Neural progenitor cell (in vitro differentiated cells): ENCODE measurements at regions not wholly inside any gene's neighbourhood (a gene's known extent, or its start where the extent isn't known, plus 50 kb on each side); places are given as distances from the start of the nearest gene placed in this dataset.

Source experiments
- DNase-seq: peaks from one replicate; pipeline ENCODE4 v3.0.0-alpha.2; 2016; ENCODE audit warnings: low spot score
- H2AFZ ChIP-seq: fragments of 200-600 bp; sonication (generic); replicated peaks from 2 replicates; pipeline ENCODE4 v1.6.1; 2016; ENCODE audit warnings: antibody characterized with exemption
- H3F3A ChIP-seq: fragments of 200-600 bp; sonication (generic); 2 replicates; pipeline ENCODE4 v1.6.1; 2016; ENCODE audit warnings: antibody characterized with exemption, low read depth
- H3K27ac ChIP-seq: fragments of 200-600 bp; sonication (generic); 2 replicates; pipeline ENCODE4 v1.5.1; 2016; ENCODE audit warnings: mild to moderate bottlenecking
- H3K27me3 ChIP-seq: fragments of 200-600 bp; sonication (generic); 2 replicates; pipeline ENCODE4 v1.6.1; 2016; ENCODE audit warnings: mild to moderate bottlenecking, moderate library complexity
- H3K36me3 ChIP-seq: fragments of 200-600 bp; sonication (generic); 2 replicates; pipeline ENCODE4 v1.5.1; 2016
- H3K4me1 ChIP-seq: fragments of 200-600 bp; sonication (generic); 2 replicates; pipeline ENCODE4 v1.6.1; 2016; ENCODE audit warnings: mixed run types
- H3K4me2 ChIP-seq: fragments of 200-600 bp; sonication (generic); 2 replicates; pipeline ENCODE4 v1.6.1; 2016
- H3K4me3 ChIP-seq: fragments of 200-600 bp; sonication (generic); 2 replicates; pipeline ENCODE4 v1.5.1; 2016
- H3K79me2 ChIP-seq: fragments of 200-600 bp; sonication (generic); 2 replicates; pipeline ENCODE4 v1.6.1; 2016; ENCODE audit warnings: low read depth
- H3K9ac ChIP-seq: fragments of 200-600 bp; sonication (generic); 2 replicates; pipeline ENCODE4 v1.6.1; 2016
- H3K9me3 ChIP-seq: fragments of 200-600 bp; sonication (generic); 2 replicates; pipeline ENCODE4 v1.5.1; 2016; ENCODE audit warnings: low read depth
- H4K20me1 ChIP-seq: fragments of 200-600 bp; sonication (generic); 2 replicates; pipeline ENCODE4 v1.6.1; 2016; ENCODE audit warnings: low read depth
- H3K27ac Mint-ChIP-seq: 3 replicates; pipeline ENCODE4 v1.8.0; 2021; ENCODE audit warnings: mixed read lengths
- H3K27me3 Mint-ChIP-seq: 2 replicates; pipeline ENCODE4 v1.8.0; 2022; ENCODE audit warnings: low read depth, mild to moderate bottlenecking, inconsistent platforms, moderate library complexity, mixed read lengths; ENCODE audit not compliant: insufficient read depth
- H3K36me3 Mint-ChIP-seq: 3 replicates; pipeline ENCODE4 v1.8.0; 2021; ENCODE audit warnings: mixed read lengths
- H3K4me1 Mint-ChIP-seq: 3 replicates; pipeline ENCODE4 v1.8.0; 2021; ENCODE audit warnings: mixed read lengths
- H3K4me3 Mint-ChIP-seq: 3 replicates; pipeline ENCODE4 v1.8.0; 2021; ENCODE audit warnings: mild to moderate bottlenecking, moderate library complexity, mixed read lengths
- H3K9me3 Mint-ChIP-seq: 3 replicates; pipeline ENCODE4 v1.8.0; 2020; ENCODE audit warnings: mixed read lengths
- EZH2 ChIP-seq: fragments of 200-600 bp; sonication (generic); IDR thresholded peaks from 2 replicates; pipeline ENCODE4 v1.6.1; 2017; ENCODE audit warnings: antibody characterized with exemption, mild to moderate bottlenecking, moderate library complexity
- EZH2phosphoT487 ChIP-seq: fragments of 200-600 bp; sonication (generic); IDR thresholded peaks from 2 replicates; pipeline ENCODE4 v1.6.1; 2017; ENCODE audit warnings: antibody characterized with exemption
- TF ChIP-seq, protein P1 (sequence below): fragments of 200-600 bp; sonication (generic); IDR thresholded peaks from 2 replicates; pipeline ENCODE4 v1.5.1; 2017; ENCODE audit warnings: antibody characterized with exemption, mild to moderate bottlenecking

DNA sequence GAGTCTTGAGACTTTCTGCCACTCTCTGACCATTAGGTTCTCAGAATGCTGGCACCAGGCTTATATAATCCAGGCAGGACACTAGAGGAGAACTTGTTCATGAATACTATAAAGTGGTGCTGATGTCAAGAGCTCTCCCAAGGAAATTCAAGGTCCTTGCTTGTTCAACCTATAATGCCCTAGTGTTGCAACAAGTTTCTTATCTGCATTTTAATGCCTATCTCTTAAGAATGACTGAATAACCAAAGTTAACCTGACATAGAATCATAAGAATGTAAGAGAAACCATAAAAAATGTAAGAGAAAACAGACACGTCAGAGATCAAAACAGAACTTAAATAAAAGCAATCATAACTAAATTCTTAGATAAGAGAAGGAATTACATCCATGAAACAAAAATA lies 640.8 kb upstream of the SGCD start:
- H3K27ac ChIP-seq: no peak overlapping the region
- no peak overlapping the region for H2AFZ ChIP-seq
- no peaks in the 10 kb centered on the region for H3K9me3 ChIP-seq
- H3K9ac ChIP-seq: no peak overlapping the region
- DNase-seq: no peak
- H3K4me2 ChIP-seq: no peak overlapping the region
- H3K36me3 ChIP-seq: no peaks in the 10 kb centered on the region
- Mint-ChIP-seq H3K4me1 (no peaks in the 10 kb centered on the region), H3K27me3 (no peaks in the 10 kb centered on the region), H3K9me3 (no peaks in the 10 kb centered on the region), H3K36me3 (no peaks in the 10 kb centered on the region), H3K27ac (no peak overlapping the region), H3K4me3 (no peak overlapping the region)
- no peaks in the 10 kb centered on the region for H3K79me2 ChIP-seq
- H3K4me1 ChIP-seq: peaks cover 12% of the 10 kb centered on the region
- TF ChIP-seq, protein P1, sequence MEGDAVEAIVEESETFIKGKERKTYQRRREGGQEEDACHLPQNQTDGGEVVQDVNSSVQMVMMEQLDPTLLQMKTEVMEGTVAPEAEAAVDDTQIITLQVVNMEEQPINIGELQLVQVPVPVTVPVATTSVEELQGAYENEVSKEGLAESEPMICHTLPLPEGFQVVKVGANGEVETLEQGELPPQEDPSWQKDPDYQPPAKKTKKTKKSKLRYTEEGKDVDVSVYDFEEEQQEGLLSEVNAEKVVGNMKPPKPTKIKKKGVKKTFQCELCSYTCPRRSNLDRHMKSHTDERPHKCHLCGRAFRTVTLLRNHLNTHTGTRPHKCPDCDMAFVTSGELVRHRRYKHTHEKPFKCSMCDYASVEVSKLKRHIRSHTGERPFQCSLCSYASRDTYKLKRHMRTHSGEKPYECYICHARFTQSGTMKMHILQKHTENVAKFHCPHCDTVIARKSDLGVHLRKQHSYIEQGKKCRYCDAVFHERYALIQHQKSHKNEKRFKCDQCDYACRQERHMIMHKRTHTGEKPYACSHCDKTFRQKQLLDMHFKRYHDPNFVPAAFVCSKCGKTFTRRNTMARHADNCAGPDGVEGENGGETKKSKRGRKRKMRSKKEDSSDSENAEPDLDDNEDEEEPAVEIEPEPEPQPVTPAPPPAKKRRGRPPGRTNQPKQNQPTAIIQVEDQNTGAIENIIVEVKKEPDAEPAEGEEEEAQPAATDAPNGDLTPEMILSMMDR: no peak
- TF ChIP-seq EZH2phosphoT487: no peak
- TF ChIP-seq EZH2: no peak
- no peaks in the 10 kb centered on the region for H4K20me1 ChIP-seq
- no peaks in the 10 kb centered on the region for H3K27me3 ChIP-seq
- no peak overlapping the region for H3K4me3 ChIP-seq
- no peaks in the 10 kb centered on the region for H3F3A ChIP-seq

DNA sequence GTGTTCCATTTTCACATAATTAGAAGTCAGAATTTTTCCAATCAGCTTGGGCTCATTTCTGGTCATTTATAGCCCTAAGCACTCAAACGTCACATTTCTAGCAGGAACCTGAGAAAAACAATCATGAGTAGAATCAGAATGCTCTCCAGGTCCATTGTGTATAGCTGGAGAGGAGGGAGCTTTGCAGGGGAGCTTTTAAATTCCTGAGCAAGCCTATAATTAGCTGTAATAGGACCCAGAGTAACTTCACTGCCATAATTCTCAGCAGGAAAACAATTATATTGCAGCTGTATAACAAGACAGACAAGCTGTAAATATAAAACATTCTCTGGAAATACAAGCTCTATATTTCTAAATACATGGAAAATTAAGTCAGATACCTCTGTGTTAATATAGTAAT lies 637.6 kb upstream of the SGCD start:
- DNase-seq: peak; percentile 62
- no peak overlapping the region for H3K4me3 Mint-ChIP-seq
- no peak overlapping the region for H3K4me2 ChIP-seq

GRCh38 chr5:155696362-155696761 lies 630.6 kb upstream of the SGCD start:
- Histone ChIP-seq H3K4me2 (no peak overlapping the region), H3K27ac (no peak overlapping the region), H3K9ac (no peak overlapping the region), H3K9me3 (no peaks in the 10 kb centered on the region), H2AFZ (no peak overlapping the region), H3K4me3 (no peak overlapping the region), H3K36me3 (no peaks in the 10 kb centered on the region), H4K20me1 (no peaks in the 10 kb centered on the region), H3K79me2 (no peaks in the 10 kb centered on the region), H3F3A (no peaks in the 10 kb centered on the region), H3K4me1 (no peaks in the 10 kb centered on the region), H3K27me3 (no peaks in the 10 kb centered on the region)
- H3K27me3 Mint-ChIP-seq: no peaks in the 10 kb centered on the region
- no peaks in the 10 kb centered on the region for H3K4me1 Mint-ChIP-seq
- H3K9me3 Mint-ChIP-seq: no peaks in the 10 kb centered on the region
- no peak for DNase-seq
- TF ChIP-seq EZH2: no peak
- TF ChIP-seq, protein P1: no peak
- TF ChIP-seq EZH2phosphoT487: no peak
- no peak overlapping the region for H3K4me3 Mint-ChIP-seq
- H3K27ac Mint-ChIP-seq: no peak overlapping the region
- no peaks in the 10 kb centered on the region for H3K36me3 Mint-ChIP-seq

More for the DNA sequence above, 637.6 kb upstream of the SGCD start:
- H3K4me1 Mint-ChIP-seq: no peaks in the 10 kb centered on the region
- H3K27ac Mint-ChIP-seq: no peak overlapping the region
- Histone ChIP-seq H3K36me3 (no peaks in the 10 kb centered on the region), H3K4me1 (peaks cover 12% of the 10 kb centered on the region), H3F3A (no peaks in the 10 kb centered on the region), H3K4me3 (no peak overlapping the region), H3K27ac (no peak overlapping the region), H2AFZ (no peak overlapping the region), H3K79me2 (no peaks in the 10 kb centered on the region), H3K9ac (no peak overlapping the region), H3K9me3 (no peaks in the 10 kb centered on the region), H3K27me3 (no peaks in the 10 kb centered on the region), H4K20me1 (no peaks in the 10 kb centered on the region)
- no peaks in the 10 kb centered on the region for H3K36me3 Mint-ChIP-seq
- no peaks in the 10 kb centered on the region for H3K9me3 Mint-ChIP-seq
- no peaks in the 10 kb centered on the region for H3K27me3 Mint-ChIP-seq
- TF ChIP-seq, protein P1: no peak
- TF ChIP-seq EZH2: no peak
- TF ChIP-seq EZH2phosphoT487: no peak

GRCh38 chr5:155697236-155697635 lies 629.7 kb upstream of the SGCD start:
- H3K4me3 Mint-ChIP-seq: no peak overlapping the region
- H3K9ac ChIP-seq: no peak overlapping the region
- no peaks in the 10 kb centered on the region for H3K36me3 Mint-ChIP-seq
- no peaks in the 10 kb centered on the region for H3K4me1 ChIP-seq
- H3K27ac ChIP-seq: no peak overlapping the region
- H3K4me1 Mint-ChIP-seq: no peaks in the 10 kb centered on the region
- H3F3A ChIP-seq: no peaks in the 10 kb centered on the region
- H4K20me1 ChIP-seq: no peaks in the 10 kb centered on the region
- no peak for DNase-seq
- no peak overlapping the region for H2AFZ ChIP-seq
- H3K9me3 ChIP-seq: no peaks in the 10 kb centered on the region
- H3K27ac Mint-ChIP-seq: no peak overlapping the region
- no peaks in the 10 kb centered on the region for H3K36me3 ChIP-seq
- no peaks in the 10 kb centered on the region for H3K27me3 ChIP-seq
- H3K9me3 Mint-ChIP-seq: no peaks in the 10 kb centered on the region
- no peaks in the 10 kb centered on the region for H3K27me3 Mint-ChIP-seq
- H3K4me2 ChIP-seq: no peak overlapping the region
- no peaks in the 10 kb centered on the region for H3K79me2 ChIP-seq
- H3K4me3 ChIP-seq: no peak overlapping the region
- TF ChIP-seq EZH2: no peak
